ENCODE measurements at regions not wholly inside any gene's neighbourhood (a gene's known extent, or its start where the extent isn't known, plus 50 kb on each side); places are given as distances from the start of the nearest gene placed in this dataset.
A peak's percentile ranks its signal among the peaks of the same experiment; 100 is the strongest.

GRCh38 chr10:61130366-61130765, 186.4 kb upstream of the RHOBTB1 start:
- Histone ChIP-seq H4K8ac (ENCODE audit: low read depth in 2 of 2, low read length in 2 of 2) (no peak overlapping the region), H4K20me1 (ENCODE audit: insufficient read depth, low read length) (no peaks in the 10 kb centered on the region), H2AK5ac (ENCODE audit: low read depth, low read length) (no peak overlapping the region), H2AK9ac (replicated peaks; ENCODE audit: low read depth, low read length, poor library complexity) (no peak overlapping the region), H2BK15ac (ENCODE audit: low read depth, low read length) (no peak overlapping the region), H3K4me3 (ENCODE audit: insufficient read depth, low read depth, low read length) (no peak overlapping the region), H2BK5ac (ENCODE audit: low read depth, low read length, poor library complexity, severe bottlenecking) (no peak overlapping the region), H3K14ac (replicated peaks; ENCODE audit: low read depth, low read length) (no peak overlapping the region), H3K9ac (ENCODE audit: low read depth, low read length) (no peak overlapping the region), H3K56ac (ENCODE audit: extremely low read depth, insufficient read depth, low read length) (no peak overlapping the region), H2AFZ (replicated peaks; ENCODE audit: low read length, poor library complexity) (no peak overlapping the region), H3K79me1 (ENCODE audit: low read depth in 1 of 2, low read length in 2 of 2) (no peaks in the 10 kb centered on the region), H3K4me1 (ENCODE audit: control insufficient read depth, insufficient read depth, low read length) (peaks cover 2% of the 10 kb centered on the region; the same call in 1 of the 2 replicates), H4K5ac (ENCODE audit: low read depth, low read length) (no peak overlapping the region), H3K4me2 (ENCODE audit: low read depth, low read length) (peak overlapping the region; percentile 43), H3K27me3 (ENCODE audit: control insufficient read depth, insufficient read depth, low read length) (no peaks in the 10 kb centered on the region), H3K23ac (ENCODE audit: low read depth, low read length) (no peak overlapping the region), H3K36me3 (ENCODE audit: control insufficient read depth, insufficient read depth, low read length) (no peaks in the 10 kb centered on the region), H3K9me3 (ENCODE audit: control insufficient read depth, insufficient read depth, low read length) (no peaks in the 10 kb centered on the region), H2BK120ac (ENCODE audit: low read depth, low read length) (no peak overlapping the region), H3K9me1 (ENCODE audit: insufficient read depth, low read length) (no peaks in the 10 kb centered on the region), H2BK20ac (ENCODE audit: low read depth, low read length) (no peak overlapping the region), H4K91ac (ENCODE audit: insufficient read depth, low read depth, low read length) (no peak overlapping the region), H3K18ac (ENCODE audit: low read depth, low read length) (peak overlapping the region; percentile 30; the same call in 1 of the 2 replicates), H3K27ac (ENCODE audit: insufficient read depth, low read length) (no peak overlapping the region), H3K4ac (ENCODE audit: low read depth, low read length) (no peak overlapping the region)
- ChIA-PET CTCF (interaction anchor here (0.8 kb wide), 1 partner anchor 8 kb away, joined by 3 read pairs; no protein-coding TSS in a partner anchor), POLR2A (ENCODE audit: unreplicated experiment) (no interaction called here)
- intact Hi-C loops (cut with micrococcal nuclease) (no loop called here), in situ Hi-C loops (cut with MboI; ENCODE audit: low sequenced_read_pairs) (no loop called here), dilution Hi-C loops (cut with HindIII; ENCODE audit: low sequenced_read_pairs, unreplicated experiment) (no loop called here)
- no CpG with 5 or more reads among the region's 1 CpG for WGBS, 2 experiments (ENCODE audit: extremely low coverage in 2 of 2, insufficient read length in 1 of 2)
- ATAC-seq (ENCODE audit: low read depth): peak; percentile 84
- peak; percentile 76 for DNase-seq
- TF ChIP-seq ELK1 (IDR thresholded peaks at IDR 0.05; ENCODE audit: borderline replicate concordance, low read depth, low read length) (no peak), CEBPB (IDR thresholded peaks at IDR 0.05; ENCODE audit: low read depth, low read length) (peak; percentile 85), RFX5 (IDR thresholded peaks at IDR 0.05; ENCODE audit: low read depth, low read length) (no peak)
- BruUV-seq (replicated peaks): no TSS peak
